Esophagus squamous epithelium (tissue), 4 donors: ENCODE measurements at regions not wholly inside any gene's neighbourhood (a gene's known extent, or its start where the extent isn't known, plus 50 kb on each side); places are given as distances from the start of the nearest gene placed in this dataset.

Experiments
- CTCF ChIP-seq, 6 experiments: fragments of 450-650 bp in 4 of 6; fragments of 200-600 bp in 2 of 6; sonication (generic) in 2 of 6; IDR thresholded peaks; one replicate each; pipeline ENCODE4 v1.5.1; 2016 to 2019; ENCODE audit warnings: antibody characterized with exemption in 6 of 6, mild to moderate bottlenecking in 4 of 6, moderate library complexity in 4 of 6
- POLR2A ChIP-seq, 4 donors: fragments of 450-650 bp; IDR thresholded peaks; one replicate each; pipeline ENCODE4 v1.6.1; 2017; ENCODE audit warnings: antibody characterized with exemption in 4 of 4, mild to moderate bottlenecking in 4 of 4, moderate library complexity in 3 of 4

GRCh38 chr14:82126006-82126405 is 592.4 kb upstream of the SEL1L start:
- TF ChIP-seq POLR2A (IDR thresholded peaks at IDR 0.05), result no peak
- no peak for TF ChIP-seq CTCF (IDR thresholded peaks at IDR 0.05)
